H1 (cell line): ENCODE measurements at regions not wholly inside any gene's neighbourhood (a gene's known extent, or its start where the extent isn't known, plus 50 kb on each side); places are given as distances from the start of the nearest gene placed in this dataset.

ENCODE experiments used
- CTCF ChIA-PET: fragments of 300-600 bp; sonication (Branson Sonifier 250); formaldehyde crosslinking; loops from one replicate; lab custom pipeline; 2021; ENCODE audit not compliant: partially characterized antibody; lab: Charles Lee
- POLR2A ChIA-PET: fragments of 300-600 bp; sonication (Branson Sonifier 250); formaldehyde crosslinking; loops from one replicate; lab custom pipeline; 2021; ENCODE audit warnings: inconsistent platforms; ENCODE audit not compliant: partially characterized antibody; lab: Charles Lee
- DNase-seq, 2 experiments: peaks; one replicate each; pipeline versions ENCODE4 v3.0.0 to v3.0.0-alpha.2; 2010 to 2022; ENCODE audit warnings: low spot score in 2 of 2, low read depth in 1 of 2, mixed read lengths in 1 of 2
- FAIRE-seq: peaks from 2 replicates; lab custom pipeline; 2011; peaks lifted over from hg19 to GRCh38; lab: Jason Lieb, UNC
- H2AFZ ChIP-seq: 2 replicates; pipeline ENCODE4 v1.8.1; 2012; ENCODE audit warnings: low read length, inconsistent platforms
- H2AK5ac ChIP-seq: 2 replicates; pipeline ENCODE4 v1.6.1; 2013; ENCODE audit warnings: low read depth, low read length
- H2BK120ac ChIP-seq: replicated peaks from 2 replicates; pipeline ENCODE3; 2013; ENCODE audit warnings: low read depth, low read length, inconsistent platforms
- H2BK12ac ChIP-seq: 2 replicates; pipeline ENCODE4 v1.6.1; 2013; ENCODE audit warnings: low read depth, low read length
- H2BK15ac ChIP-seq: 2 replicates; pipeline ENCODE4 v1.6.1; 2013; ENCODE audit warnings: low read length
- H2BK20ac ChIP-seq: 2 replicates; pipeline ENCODE4 v1.6.1; 2013; ENCODE audit warnings: low read length
- H2BK5ac ChIP-seq: 2 replicates; pipeline ENCODE4 v1.6.1; 2013; ENCODE audit warnings: low read depth, low read length
- H3K14ac ChIP-seq: 2 replicates; pipeline ENCODE4 v1.6.1; 2013; ENCODE audit warnings: inconsistent platforms; ENCODE audit not compliant: insufficient read length
- H3K18ac ChIP-seq: 2 replicates; pipeline ENCODE4 v1.6.1; 2013; ENCODE audit warnings: low read length; ENCODE audit errors: extremely low read depth
- H3K23ac ChIP-seq: 2 replicates; pipeline ENCODE4 v1.6.1; 2013; ENCODE audit warnings: inconsistent platforms; ENCODE audit not compliant: insufficient read length
- H3K23me2 ChIP-seq: 2 replicates; pipeline ENCODE4 v1.6.1; 2013; ENCODE audit warnings: low read depth, low read length
- H3K27ac ChIP-seq: 2 replicates; pipeline ENCODE4 v1.6.1; 2011; ENCODE audit warnings: low read depth, low read length, inconsistent platforms
- H3K27me3 ChIP-seq, 4 experiments: replicated peaks in 1 of 4; 1 replicate in 1 of 4; 2 replicates in 3 of 4; pipeline versions ENCODE4 v1.6.1 to v1.8.1; 2011 to 2013; ENCODE audit warnings: low read length in 3 of 4, mild to moderate bottlenecking in 3 of 4, inconsistent platforms in 2 of 4, mixed read lengths in 2 of 4, moderate library complexity in 1 of 4; ENCODE audit not compliant: control insufficient read depth in 3 of 4, insufficient read depth in 3 of 4; ENCODE audit errors: extremely low read depth in 1 of 4
- H3K36me3 ChIP-seq, 4 experiments: 2 replicates each; pipeline versions ENCODE4 v1.6.1 to v1.8.1; 2011 to 2013; ENCODE audit warnings: mild to moderate bottlenecking in 4 of 4, low read length in 3 of 4, moderate library complexity in 2 of 4, control low read depth in 1 of 4, inconsistent platforms in 1 of 4; ENCODE audit not compliant: insufficient read depth in 4 of 4, control insufficient read depth in 2 of 4
- H3K4ac ChIP-seq: replicated peaks from 2 replicates; pipeline ENCODE3; 2013; ENCODE audit warnings: low read length, low read depth, mixed read lengths, inconsistent platforms; ENCODE audit not compliant: insufficient read length
- H3K4me1 ChIP-seq, 4 experiments: replicated peaks in 1 of 4; 1 replicate in 1 of 4; 2 replicates in 3 of 4; pipeline versions ENCODE4 v1.6.1 to v1.8.1; 2011 to 2013; ENCODE audit warnings: low read length in 3 of 4, inconsistent platforms in 2 of 4, mixed read lengths in 1 of 4; ENCODE audit not compliant: insufficient read depth in 4 of 4, control insufficient read depth in 3 of 4
- H3K4me2 ChIP-seq, 2 experiments: 2 replicates each; pipeline versions ENCODE4 v1.6.1 to v1.8.1; 2011 to 2013; ENCODE audit warnings: low read depth in 2 of 2, low read length in 2 of 2, control low read depth in 1 of 2, inconsistent platforms in 1 of 2, mild to moderate bottlenecking in 1 of 2; ENCODE audit not compliant: insufficient read depth in 1 of 2
- H3K4me3 ChIP-seq, 4 experiments: fragments of 200-600, 300-600 bp in 1 of 4; sonication (generic), shearing (Covaris generic), sonication (Bioruptor Twin) in 1 of 4; 2 replicates each; pipeline versions ENCODE4 v1.5.1 to v1.8.1; 2011 to 2016; ENCODE audit warnings: low read length in 4 of 4, low read depth in 3 of 4, control low read depth in 2 of 4, inconsistent platforms in 2 of 4, mild to moderate bottlenecking in 2 of 4, mixed read lengths in 1 of 4, moderate library complexity in 1 of 4; ENCODE audit not compliant: insufficient read depth in 2 of 4; ENCODE audit errors: extremely low read depth in 1 of 4
- H3K56ac ChIP-seq: replicated peaks from 2 replicates; pipeline ENCODE3; 2013; ENCODE audit warnings: low read depth, mild to moderate bottlenecking, mixed read lengths, low read length, inconsistent platforms; ENCODE audit not compliant: insufficient read length
- H3K79me1 ChIP-seq: 2 replicates; pipeline ENCODE4 v1.6.1; 2013; ENCODE audit warnings: low read depth, low read length, control low read depth
- H3K79me2 ChIP-seq, 2 experiments: 2 replicates each; pipeline versions ENCODE4 v1.6.1 to v1.8.1; 2012 to 2013; ENCODE audit warnings: low read length in 2 of 2, mild to moderate bottlenecking in 2 of 2, inconsistent platforms in 1 of 2; ENCODE audit not compliant: insufficient read depth in 2 of 2, control insufficient read depth in 1 of 2
- H3K9ac ChIP-seq, 4 experiments: replicated peaks in 1 of 4; 1 replicate in 1 of 4; 2 replicates in 3 of 4; pipeline versions ENCODE4 v1.6.1 to v1.8.1; 2011 to 2013; ENCODE audit warnings: low read depth in 3 of 4, low read length in 3 of 4, control low read depth in 2 of 4, mild to moderate bottlenecking in 2 of 4, moderate library complexity in 2 of 4, inconsistent platforms in 1 of 4; ENCODE audit errors: extremely low read depth in 1 of 4
- H3K9me3 ChIP-seq, 2 experiments: 2 replicates each; pipeline versions ENCODE4 v1.6.1 to v1.8.1; 2012 to 2013; ENCODE audit warnings: mild to moderate bottlenecking in 2 of 2, moderate library complexity in 2 of 2, control low read depth in 1 of 2, inconsistent platforms in 1 of 2, low read depth in 1 of 2, low read length in 1 of 2, mixed read lengths in 1 of 2; ENCODE audit not compliant: insufficient read depth in 2 of 2
- H4K20me1 ChIP-seq, 2 experiments: replicated peaks in 1 of 2; 2 replicates each; pipeline versions ENCODE3 to v1.8.1; 2011 to 2013; ENCODE audit warnings: inconsistent platforms in 2 of 2, low read length in 2 of 2, mild to moderate bottlenecking in 1 of 2; ENCODE audit not compliant: insufficient read depth in 2 of 2, control insufficient read depth in 1 of 2
- H4K5ac ChIP-seq: 2 replicates; pipeline ENCODE4 v1.6.1; 2013; ENCODE audit warnings: low read length, low read depth, mixed read lengths, inconsistent platforms; ENCODE audit not compliant: insufficient read length
- H4K8ac ChIP-seq: 2 replicates; pipeline ENCODE4 v1.8.0; 2013; ENCODE audit warnings: mild to moderate bottlenecking, moderate library complexity, low read length, inconsistent platforms; ENCODE audit not compliant: insufficient read depth; ENCODE audit errors: extremely low read depth
- H4K91ac ChIP-seq: replicated peaks from 2 replicates; pipeline ENCODE3; 2013; ENCODE audit warnings: low read length, mixed read lengths, inconsistent platforms; ENCODE audit not compliant: insufficient read length
- BCL11A ChIP-seq, 2 experiments: IDR thresholded peaks; one replicate each; pipeline ENCODE4 v1.6.1; 2011; ENCODE audit warnings: low read depth in 2 of 2, low read length in 2 of 2, mild to moderate bottlenecking in 2 of 2
- CHD1 ChIP-seq: IDR thresholded peaks from 2 replicates; pipeline ENCODE4 v1.6.1; 2012; ENCODE audit warnings: low read depth, low read length, improper control_type of control experiment
- CREB1 ChIP-seq: IDR thresholded peaks from 2 replicates; pipeline ENCODE4 v1.6.1; 2012; ENCODE audit warnings: inconsistent platforms
- GTF2F1 ChIP-seq: IDR thresholded peaks from 2 replicates; pipeline ENCODE4 v1.6.1; 2012; ENCODE audit warnings: low read depth, low read length, improper control_type of control experiment, borderline replicate concordance
- KDM1A ChIP-seq: fragments of 200-600, 300-600 bp; sonication (generic); IDR thresholded peaks from 2 replicates; pipeline ENCODE4 v1.7.1; 2016; ENCODE audit warnings: mild to moderate bottlenecking, low read length, borderline replicate concordance
- MAFK ChIP-seq: IDR thresholded peaks from 2 replicates; pipeline ENCODE4 v1.6.1; 2012; ENCODE audit warnings: low read depth, mild to moderate bottlenecking, improper control_type of control experiment, low read length
- POLR2A ChIP-seq, 2 experiments: IDR thresholded peaks; 1 replicate in 1 of 2; 2 replicates in 1 of 2; pipeline ENCODE4 v1.6.1; 2011; ENCODE audit warnings: low read depth in 2 of 2, low read length in 2 of 2, mild to moderate bottlenecking in 2 of 2; ENCODE audit errors: control extremely low read depth in 1 of 2
- RFX5 ChIP-seq: IDR thresholded peaks from 2 replicates; pipeline ENCODE4 v1.6.1; 2011; ENCODE audit warnings: low read depth, low read length, improper control_type of control experiment, borderline replicate concordance
- SP2 ChIP-seq: IDR thresholded peaks from 2 replicates; pipeline ENCODE4 v1.6.1; 2012; ENCODE audit warnings: mild to moderate bottlenecking, low read length, inconsistent platforms
- SP4 ChIP-seq: IDR thresholded peaks from 2 replicates; pipeline ENCODE4 v1.6.1; 2012; ENCODE audit warnings: low read length, inconsistent platforms
- TAF1 ChIP-seq: IDR thresholded peaks from 2 replicates; pipeline ENCODE4 v1.6.1; 2011; ENCODE audit warnings: mild to moderate bottlenecking, low read depth, low read length
- TBP ChIP-seq: IDR thresholded peaks from 2 replicates; pipeline ENCODE4 v1.6.1; 2011; ENCODE audit warnings: low read depth, low read length, improper control_type of control experiment
- TCF12 ChIP-seq: IDR thresholded peaks from 2 replicates; pipeline ENCODE4 v1.6.1; 2011; ENCODE audit warnings: low read depth, mild to moderate bottlenecking, low read length
- WGBS, 2 experiments: shearing (Covaris generic) in 1 of 2; methylation state at CpG; one replicate each; pipeline versions ENCODE4 v1.1.6 to v1.1.7; 2013 to 2015; ENCODE audit warnings: low lambda C conversion rate in 2 of 2, mixed read lengths in 2 of 2, inconsistent platforms in 1 of 2, low coverage in 1 of 2, missing lambda C conversion rate in 1 of 2; ENCODE audit not compliant: insufficient replicate concordance in 2 of 2, insufficient coverage in 1 of 2, insufficient read length in 1 of 2; ENCODE audit errors: extremely low coverage in 1 of 2, missing lambda C conversion rate in 1 of 2; 5-methylcytosine and 5-hydroxymethylcytosine counted together
- TF ChIP-seq, protein P1 (sequence below): IDR thresholded peaks from 2 replicates; pipeline ENCODE4 v1.6.1; 2012; ENCODE audit warnings: low read length, inconsistent platforms

GRCh38 chr4:15348695-15349094 lies 79.1 kb upstream of the C1QTNF7 start:
- no peak overlapping the region for H4K5ac ChIP-seq
- no peaks in the 10 kb centered on the region for H3K79me1 ChIP-seq
- FAIRE-seq (no peak), DNase-seq (no peak)
- H4K20me1 ChIP-seq: no peaks in the 10 kb centered on the region
- no peaks in the 10 kb centered on the region for H3K23me2 ChIP-seq
- H3K18ac ChIP-seq: no peak overlapping the region
- H2BK15ac ChIP-seq: no peak overlapping the region
- no peak overlapping the region for H3K4ac ChIP-seq
- WGBS, 2 experiments: 91% methylated on average over 1 of the region's 1 CpG; no CpG with 5 or more reads in 1 of the 2 experiments
- H4K8ac ChIP-seq: no peak overlapping the region
- H3K79me2 ChIP-seq: no peaks in the 10 kb centered on the region
- peaks cover 0 to 3% (median 0%) of the 10 kb centered on the region in 4 experiments; a peak in 1 of 7 replicates for H3K4me1 ChIP-seq
- no peak overlapping the region for H3K14ac ChIP-seq
- no peak overlapping the region for H2BK12ac ChIP-seq
- POLR2A ChIA-PET: no interaction called here
- no peak overlapping the region for H3K4me3 ChIP-seq
- no peak overlapping the region for H2AFZ ChIP-seq
- H2BK120ac ChIP-seq: no peak overlapping the region
- no peaks in the 10 kb centered on the region for H3K9me3 ChIP-seq
- no peak overlapping the region for H2AK5ac ChIP-seq
- no peak overlapping the region for H2BK5ac ChIP-seq
- no peak overlapping the region for H4K91ac ChIP-seq
- H3K27me3 ChIP-seq: no peaks in the 10 kb centered on the region; a peak in 1 of 7 replicates
- H2BK20ac ChIP-seq: no peak overlapping the region
- H3K27ac ChIP-seq: no peak overlapping the region
- no peaks in the 10 kb centered on the region for H3K36me3 ChIP-seq
- H3K9ac ChIP-seq: no peak overlapping the region
- no peak overlapping the region for H3K23ac ChIP-seq
- TF ChIP-seq TAF1: no peak
- TF ChIP-seq SP4: no peak
- no peak for TF ChIP-seq CHD1
- TF ChIP-seq, protein P1, sequence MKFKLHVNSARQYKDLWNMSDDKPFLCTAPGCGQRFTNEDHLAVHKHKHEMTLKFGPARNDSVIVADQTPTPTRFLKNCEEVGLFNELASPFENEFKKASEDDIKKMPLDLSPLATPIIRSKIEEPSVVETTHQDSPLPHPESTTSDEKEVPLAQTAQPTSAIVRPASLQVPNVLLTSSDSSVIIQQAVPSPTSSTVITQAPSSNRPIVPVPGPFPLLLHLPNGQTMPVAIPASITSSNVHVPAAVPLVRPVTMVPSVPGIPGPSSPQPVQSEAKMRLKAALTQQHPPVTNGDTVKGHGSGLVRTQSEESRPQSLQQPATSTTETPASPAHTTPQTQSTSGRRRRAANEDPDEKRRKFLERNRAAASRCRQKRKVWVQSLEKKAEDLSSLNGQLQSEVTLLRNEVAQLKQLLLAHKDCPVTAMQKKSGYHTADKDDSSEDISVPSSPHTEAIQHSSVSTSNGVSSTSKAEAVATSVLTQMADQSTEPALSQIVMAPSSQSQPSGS: no peak
- no peak for TF ChIP-seq MAFK
- no peak for TF ChIP-seq TCF12
- no peak for TF ChIP-seq GTF2F1
- no peak for TF ChIP-seq RFX5
- no peak for TF ChIP-seq TBP
- TF ChIP-seq SP2: no peak
- no peak for TF ChIP-seq KDM1A
- TF ChIP-seq CREB1: no peak
- TF ChIP-seq POLR2A (IDR thresholded peaks at IDR 0.05; ENCODE audit: control extremely low read depth in 1 of 2, low read depth in 2 of 2, low read length in 2 of 2): no peak
- no peak for TF ChIP-seq BCL11A (IDR thresholded peaks at IDR 0.05; ENCODE audit: low read depth in 2 of 2, low read length in 2 of 2)
- H3K4me2 ChIP-seq: no peak overlapping the region
- CTCF ChIA-PET: no interaction called here
- H3K56ac ChIP-seq: no peak overlapping the region
